Mesothelial cell of epicardium (in vitro differentiated cells): ENCODE measurements at regions not wholly inside any gene's neighbourhood (a gene's known extent, or its start where the extent isn't known, plus 50 kb on each side); places are given as distances from the start of the nearest gene placed in this dataset.

ENCODE experiments used
- DNase-seq, 2 experiments: peaks; one replicate each; pipeline ENCODE4 v3.0.0; 2021; ENCODE audit warnings: low spot score in 2 of 2; ENCODE audit not compliant: unreplicated experiment in 2 of 2
- H3K27ac Mint-ChIP-seq: 2 replicates; pipeline ENCODE4 v1.8.0; 2021; ENCODE audit warnings: mixed read lengths
- H3K27me3 Mint-ChIP-seq: 2 replicates; pipeline ENCODE4 v1.8.0; 2021; ENCODE audit warnings: low read depth, mixed read lengths
- H3K36me3 Mint-ChIP-seq: 2 replicates; pipeline ENCODE4 v1.8.0; 2021; ENCODE audit warnings: mixed read lengths
- H3K4me1 Mint-ChIP-seq: 2 replicates; pipeline ENCODE4 v1.8.0; 2021; ENCODE audit warnings: mixed read lengths
- H3K4me3 Mint-ChIP-seq: 2 replicates; pipeline ENCODE4 v1.8.0; 2021; ENCODE audit warnings: mild to moderate bottlenecking, moderate library complexity, mixed read lengths
- H3K9me3 Mint-ChIP-seq: 2 replicates; pipeline ENCODE4 v1.8.0; 2021; ENCODE audit warnings: mixed read lengths
- CTCF ChIP-seq: fragments of 200-600 bp; sonication (generic); IDR thresholded peaks from one replicate; pipeline ENCODE4 v1.5.0; 2021; ENCODE audit warnings: antibody characterized with exemption; ENCODE audit not compliant: unreplicated experiment

DNA sequence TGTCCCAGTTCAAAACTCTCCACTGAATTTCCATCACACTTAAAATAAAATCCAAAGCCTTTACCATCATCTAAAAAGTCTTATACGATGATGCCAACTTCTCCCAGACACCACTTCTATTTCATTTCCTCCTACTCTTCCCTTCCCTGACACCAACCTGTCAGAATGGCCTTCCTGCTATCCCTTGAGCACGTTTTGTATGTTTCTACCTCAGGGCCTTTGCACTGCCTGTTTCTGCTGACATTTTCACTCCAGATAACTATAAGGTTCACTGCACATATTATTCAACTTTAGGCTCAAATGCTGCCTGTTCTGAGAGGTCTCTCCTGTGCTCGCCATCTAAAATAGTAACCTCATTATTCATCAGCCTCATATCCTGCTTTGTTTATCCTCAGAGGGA, 269.6 kb downstream of the HTR7 start:
- TF ChIP-seq CTCF = no peak
- Mint-ChIP-seq H3K9me3 (peaks cover 4% of the 10 kb centered on the region), H3K27ac (no peak overlapping the region), H3K27me3 (no peaks in the 10 kb centered on the region), H3K36me3 (no peaks in the 10 kb centered on the region), H3K4me3 (no peak overlapping the region), H3K4me1 (peaks cover 27% of the 10 kb centered on the region)
- DNase-seq = no peak

DNA sequence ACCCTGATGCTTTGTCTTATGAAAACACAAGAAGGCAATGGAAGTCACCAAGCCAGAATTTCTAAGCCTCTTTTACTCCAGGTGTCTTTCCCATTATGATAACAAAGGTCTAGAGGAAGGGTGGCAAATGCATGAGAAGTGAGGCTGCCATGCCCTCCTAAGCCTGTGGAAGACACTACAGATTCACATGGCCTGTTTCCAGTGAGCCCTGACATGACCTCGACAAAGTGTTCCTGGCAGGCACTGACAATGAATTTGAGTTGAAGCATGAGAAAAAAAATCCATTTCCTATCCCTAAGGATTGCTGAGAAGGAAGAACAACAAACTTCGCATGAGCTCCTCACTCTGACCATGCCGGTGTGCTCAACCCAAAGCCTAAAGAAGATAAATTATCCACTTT, 268.0 kb downstream of the HTR7 start:
- TF ChIP-seq CTCF = no peak
- Mint-ChIP-seq H3K36me3 (no peaks in the 10 kb centered on the region), H3K4me1 (peaks cover 27% of the 10 kb centered on the region), H3K27ac (no peak overlapping the region), H3K4me3 (no peak overlapping the region), H3K9me3 (peaks cover 4% of the 10 kb centered on the region), H3K27me3 (no peaks in the 10 kb centered on the region)
- no peak for DNase-seq

DNA sequence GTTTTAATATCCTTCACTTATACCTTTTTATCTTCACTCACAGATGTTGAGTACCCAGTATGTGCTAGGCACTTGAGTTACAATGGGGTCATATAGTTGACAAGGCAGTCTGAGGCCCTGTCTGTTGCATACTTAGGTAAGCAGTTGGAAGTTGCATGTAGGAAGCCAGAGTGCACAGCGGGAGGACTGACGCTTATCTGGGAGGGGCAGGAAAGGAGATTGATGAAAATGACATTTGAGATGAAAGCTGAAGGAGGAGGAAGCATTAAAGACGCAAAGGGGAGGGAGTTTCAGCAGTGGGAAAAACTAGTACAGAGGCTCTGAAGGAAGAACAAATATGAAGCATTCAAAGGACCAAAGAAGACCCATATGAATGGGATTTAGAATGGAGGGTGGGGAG, 266.2 kb downstream of the HTR7 start:
- no peak for TF ChIP-seq CTCF
- H3K4me1 Mint-ChIP-seq = peaks cover 27% of the 10 kb centered on the region
- H3K4me3 Mint-ChIP-seq = no peak overlapping the region
- H3K27me3 Mint-ChIP-seq = no peaks in the 10 kb centered on the region
- DNase-seq = no peak
- peaks cover 4% of the 10 kb centered on the region for H3K9me3 Mint-ChIP-seq
- H3K27ac Mint-ChIP-seq = peak overlapping the region; percentile 0
- H3K36me3 Mint-ChIP-seq = no peaks in the 10 kb centered on the region

- no peak for TF ChIP-seq CTCF
- Mint-ChIP-seq H3K27ac (no peak overlapping the region), H3K36me3 (no peaks in the 10 kb centered on the region), H3K4me1 (peaks cover 23% of the 10 kb centered on the region), H3K9me3 (peaks cover 4% of the 10 kb centered on the region), H3K4me3 (no peak overlapping the region), H3K27me3 (no peaks in the 10 kb centered on the region)
- DNase-seq = peak; percentile 34 to 57
These were observed 265.1 kb downstream of the HTR7 start for GRCh38 chr10:90592638-90593302.

DNA sequence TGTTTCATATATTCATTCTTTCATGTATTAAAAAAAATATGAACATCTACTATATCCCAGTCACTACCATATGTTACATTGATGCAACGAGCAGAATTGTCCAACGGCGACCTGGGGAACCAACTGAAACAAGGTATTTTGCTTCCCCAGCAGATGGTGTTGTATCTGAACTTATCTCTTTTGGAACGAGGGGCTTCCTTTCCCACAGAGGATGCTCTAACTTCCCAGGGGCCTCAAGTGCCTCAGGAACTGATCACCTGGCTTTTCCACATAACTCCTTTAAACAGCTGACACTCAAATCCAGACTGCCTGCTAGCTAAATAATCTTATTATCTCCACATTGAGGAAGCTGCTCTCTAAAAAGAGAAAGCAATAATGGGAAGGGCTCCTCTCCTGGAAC, 259.3 kb downstream of the HTR7 start:
- H3K4me1 Mint-ChIP-seq = no peaks in the 10 kb centered on the region
- no peak overlapping the region for H3K4me3 Mint-ChIP-seq
- no peak overlapping the region for H3K27ac Mint-ChIP-seq
- H3K9me3 Mint-ChIP-seq = peaks cover 10% of the 10 kb centered on the region
- no peaks in the 10 kb centered on the region for H3K27me3 Mint-ChIP-seq
- no peaks in the 10 kb centered on the region for H3K36me3 Mint-ChIP-seq
- no peak for DNase-seq
- TF ChIP-seq CTCF = no peak
